KOPT-K1 (cell line): ENCODE measurements at regions not wholly inside any gene's neighbourhood (a gene's known extent, or its start where the extent isn't known, plus 50 kb on each side); places are given as distances from the start of the nearest gene placed in this dataset.

Experiments used
- H3K27ac ChIP-seq: fragments of 200-600 bp; sonication (generic); 2 replicates; pipeline ENCODE4 v1.5.1; 2016; ENCODE audit warnings: antibody characterized with exemption, mild to moderate bottlenecking, low read depth, low read length; ENCODE audit not compliant: poor library complexity, severe bottlenecking
- H3K36me3 ChIP-seq: fragments of 200-600 bp; sonication (generic); 2 replicates; pipeline ENCODE4 v1.5.1; 2017; ENCODE audit warnings: antibody characterized with exemption, mild to moderate bottlenecking, low read length, moderate library complexity; ENCODE audit not compliant: insufficient read depth
- H3K9me3 ChIP-seq: fragments of 200-600 bp; sonication (generic); 2 replicates; pipeline ENCODE4 v1.5.1; 2017; ENCODE audit warnings: antibody characterized with exemption, low read length, mild to moderate bottlenecking; ENCODE audit not compliant: insufficient read depth, poor library complexity, severe bottlenecking

- no peak overlapping the region for H3K27ac ChIP-seq
- no peaks in the 10 kb centered on the region for H3K9me3 ChIP-seq
- H3K36me3 ChIP-seq = no peaks in the 10 kb centered on the region
These were observed 144.0 kb upstream of the TMPO start for GRCh38 chr12:98371419-98371818.

GRCh38 chr12:98372340-98373024 is 142.9 kb upstream of the TMPO start:
- Histone ChIP-seq H3K27ac (no peak overlapping the region), H3K36me3 (no peaks in the 10 kb centered on the region), H3K9me3 (no peaks in the 10 kb centered on the region)

DNA sequence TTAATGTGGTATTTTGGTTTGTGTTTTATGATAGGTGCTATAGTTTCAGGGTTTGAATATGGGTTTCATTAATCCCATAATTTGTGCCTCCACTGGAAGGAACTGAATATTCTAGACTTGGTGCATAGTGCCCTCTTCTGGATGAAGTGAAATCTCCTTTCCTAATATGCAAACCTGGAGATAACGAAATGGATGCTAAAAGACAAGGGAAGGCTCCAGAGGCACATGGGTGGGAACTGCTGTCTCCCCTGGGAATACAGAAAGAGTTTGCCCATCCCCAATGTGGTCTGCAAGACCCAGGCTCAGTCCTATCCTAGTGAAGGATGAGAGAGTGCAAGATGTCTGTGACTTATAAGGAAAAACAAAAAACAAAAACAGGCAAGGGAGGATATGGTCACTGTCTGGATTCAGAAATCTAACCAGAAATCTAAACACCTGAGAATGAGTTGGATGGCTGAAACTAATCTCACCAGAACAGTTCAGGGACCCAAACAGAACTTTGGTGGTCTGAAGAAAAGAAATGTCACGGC is 142.3 kb upstream of the TMPO start:
- Histone ChIP-seq H3K36me3 (no peaks in the 10 kb centered on the region), H3K9me3 (no peaks in the 10 kb centered on the region), H3K27ac (no peak overlapping the region)

- H3K27ac ChIP-seq = no peak overlapping the region
- H3K36me3 ChIP-seq = no peaks in the 10 kb centered on the region
These were observed 141.4 kb upstream of the TMPO start for GRCh38 chr12:98374007-98374406.

DNA sequence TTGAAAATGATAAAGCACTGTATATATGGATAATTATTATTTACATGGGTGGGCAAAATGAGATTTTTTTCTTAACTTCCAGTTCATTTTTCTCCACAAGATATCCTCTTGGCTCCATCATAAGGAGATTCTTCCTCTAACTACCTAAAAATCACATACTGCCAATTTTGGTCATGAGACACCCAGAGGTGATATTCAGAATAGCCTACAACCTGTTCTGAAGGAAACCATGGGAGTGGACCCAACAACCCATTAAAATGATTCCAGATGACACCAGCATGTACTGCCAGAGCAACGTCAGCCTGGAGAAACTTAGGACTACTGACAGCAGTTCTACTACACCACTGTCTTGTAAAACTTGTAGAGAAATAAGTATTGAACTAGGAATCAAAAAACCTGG is 136.3 kb upstream of the TMPO start:
- H3K27ac ChIP-seq = no peak overlapping the region
- H3K9me3 ChIP-seq = no peaks in the 10 kb centered on the region
- no peaks in the 10 kb centered on the region for H3K36me3 ChIP-seq

More at GRCh38 chr12:98374007-98374406, 141.4 kb upstream of the TMPO start:
- H3K9me3 ChIP-seq = no peaks in the 10 kb centered on the region

- no peak overlapping the region for H3K27ac ChIP-seq
- no peaks in the 10 kb centered on the region for H3K36me3 ChIP-seq
- no peaks in the 10 kb centered on the region for H3K9me3 ChIP-seq
These were observed 129.7 kb upstream of the TMPO start for GRCh38 chr12:98385641-98386040.

DNA sequence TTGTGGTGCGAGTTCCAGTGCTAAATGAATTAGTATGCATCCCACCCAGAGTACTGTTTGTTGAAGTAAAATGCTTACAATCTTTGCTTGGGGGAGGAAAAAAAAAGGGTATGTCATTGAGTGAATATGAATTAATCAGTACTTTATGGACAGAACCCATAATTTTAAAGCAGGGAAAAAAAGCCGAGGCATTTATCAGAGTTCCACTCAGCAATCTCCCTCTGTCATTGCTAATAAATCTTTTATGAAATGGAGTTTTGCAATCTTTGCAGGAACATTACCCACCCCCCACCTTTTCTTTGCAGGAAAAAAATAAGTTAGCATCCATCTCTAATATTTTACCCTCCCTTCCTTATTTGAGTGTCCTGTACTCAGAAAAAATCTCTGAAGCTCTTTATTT is 127.9 kb upstream of the TMPO start:
- no peaks in the 10 kb centered on the region for H3K36me3 ChIP-seq
- H3K9me3 ChIP-seq = no peaks in the 10 kb centered on the region
- no peak overlapping the region for H3K27ac ChIP-seq

- H3K9me3 ChIP-seq = no peaks in the 10 kb centered on the region
- no peak overlapping the region for H3K27ac ChIP-seq
- no peaks in the 10 kb centered on the region for H3K36me3 ChIP-seq
These were observed 127.3 kb upstream of the TMPO start for GRCh38 chr12:98388126-98388525.

- Histone ChIP-seq H3K36me3 (no peaks in the 10 kb centered on the region), H3K9me3 (no peaks in the 10 kb centered on the region), H3K27ac (no peak overlapping the region)
These were observed 125.8 kb upstream of the TMPO start for GRCh38 chr12:98389593-98389992.

GRCh38 chr12:98397323-98398105 is 117.9 kb upstream of the TMPO start:
- H3K36me3 ChIP-seq = no peaks in the 10 kb centered on the region
- no peaks in the 10 kb centered on the region for H3K9me3 ChIP-seq
- H3K27ac ChIP-seq = peak overlapping the region; percentile 34

DNA sequence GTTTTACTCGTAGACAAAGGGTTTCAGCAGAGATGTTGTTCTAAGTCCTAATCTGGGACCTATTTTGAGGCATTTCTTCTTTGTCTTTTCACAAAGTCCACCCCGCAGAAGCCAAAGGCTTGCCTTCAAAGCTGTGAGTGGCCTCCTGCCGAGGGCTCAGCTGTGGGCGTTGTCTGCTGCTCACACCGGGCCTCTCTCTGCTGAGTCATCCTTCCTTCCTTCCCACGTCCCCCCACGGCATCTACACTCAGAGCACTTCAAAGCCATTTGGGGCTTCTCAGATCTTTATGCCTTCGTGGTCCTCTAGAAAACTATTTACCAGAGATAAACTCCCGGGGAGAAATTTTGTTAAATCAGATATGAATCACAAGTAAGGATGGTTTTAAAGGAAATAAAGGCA is 115.9 kb upstream of the TMPO start:
- H3K9me3 ChIP-seq = no peaks in the 10 kb centered on the region
- H3K27ac ChIP-seq = peak overlapping the region; percentile 56
- no peaks in the 10 kb centered on the region for H3K36me3 ChIP-seq

DNA sequence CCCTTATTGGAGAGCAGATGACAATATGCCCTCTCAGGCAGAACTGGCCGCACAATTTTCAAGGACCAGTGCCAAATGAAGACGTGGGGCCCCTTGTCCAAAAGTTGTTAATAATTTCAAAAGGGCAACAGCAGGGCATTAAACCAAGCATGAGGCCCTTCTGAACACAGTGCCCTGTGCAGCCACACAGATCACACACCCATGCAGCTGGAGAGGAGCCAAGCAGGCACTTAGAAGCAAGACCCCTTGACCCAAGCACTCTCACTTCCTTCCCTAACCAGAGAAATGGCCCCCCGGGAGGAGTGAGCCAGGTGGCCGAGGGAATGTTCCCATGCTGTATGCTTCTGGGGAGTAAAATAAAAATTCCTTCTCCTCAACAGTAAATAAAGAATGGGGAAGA is 114.0 kb upstream of the TMPO start:
- Histone ChIP-seq H3K36me3 (no peaks in the 10 kb centered on the region), H3K27ac (no peak overlapping the region), H3K9me3 (no peaks in the 10 kb centered on the region)

GRCh38 chr12:98402091-98402490 is 113.3 kb upstream of the TMPO start:
- no peak overlapping the region for H3K27ac ChIP-seq

GRCh38 chr12:98402671-98403070 is 112.7 kb upstream of the TMPO start:
- no peaks in the 10 kb centered on the region for H3K36me3 ChIP-seq
- H3K27ac ChIP-seq = no peak overlapping the region
- peaks cover 7% of the 10 kb centered on the region for H3K9me3 ChIP-seq

More at GRCh38 chr12:98402091-98402490, 113.3 kb upstream of the TMPO start:
- no peaks in the 10 kb centered on the region for H3K36me3 ChIP-seq
- H3K9me3 ChIP-seq = peaks cover 1% of the 10 kb centered on the region

- Histone ChIP-seq H3K27ac (no peak overlapping the region), H3K36me3 (no peaks in the 10 kb centered on the region), H3K9me3 (peaks cover 7% of the 10 kb centered on the region)
These were observed 112.0 kb upstream of the TMPO start for GRCh38 chr12:98403385-98403784.
